ENCODE measurements at regions not wholly inside any gene's neighbourhood (a gene's known extent, or its start where the extent isn't known, plus 50 kb on each side); places are given as distances from the start of the nearest gene placed in this dataset.

- H2AFZ ChIP-seq (ENCODE audit: low read depth, low read length, poor library complexity, severe bottlenecking): no peak overlapping the region
- H3K36me3 ChIP-seq (ENCODE audit: control insufficient read depth in 1 of 2, insufficient read depth in 2 of 2, low read length in 2 of 2): no peaks in the 10 kb centered on the region
- CTCF ChIA-PET: no interaction called here
- POLR2A ChIA-PET: no interaction called here
- H3K79me2 ChIP-seq (ENCODE audit: insufficient read depth, low read length): no peaks in the 10 kb centered on the region
- H3K27ac ChIP-seq (ENCODE audit: low read depth, low read length): no peak overlapping the region
- TF ChIP-seq EZH2phosphoT487 (IDR thresholded peaks at IDR 0.05; ENCODE audit: borderline replicate concordance): no peak
- H3K27me3 ChIP-seq (ENCODE audit: insufficient read depth, low read length): no peaks in the 10 kb centered on the region
- no peaks in the 10 kb centered on the region for H3K9me3 ChIP-seq (ENCODE audit: control insufficient read depth in 1 of 2, insufficient read depth in 1 of 2, low read depth in 1 of 2, low read length in 2 of 2)
- no peak for ATAC-seq
- DNase-seq (ENCODE audit: low read depth, low spot score): no peak
- no peaks in the 10 kb centered on the region for H3K9me2 ChIP-seq (ENCODE audit: insufficient read depth)
- BruUV-seq (replicated peaks): no TSS peak
- no peak overlapping the region for H3K4me3 ChIP-seq (replicated peaks in 1 of 2; ENCODE audit: low read depth in 1 of 2, low read length in 2 of 2)
- intact Hi-C loops (cut with micrococcal nuclease): no loop called here
- no peaks in the 10 kb centered on the region for H4K20me1 ChIP-seq (ENCODE audit: insufficient read depth)
- RAD21 ChIA-PET (ENCODE audit: low non-redundant PET in 1 of 2, low total read pairs in 2 of 2, uncharacterized antibody in 2 of 2, unreplicated experiment in 2 of 2): no interaction called here
- peaks cover 0 to 6% of the 10 kb centered on the region in 2 experiments; a peak in 1 of 4 replicates for H3K4me1 ChIP-seq (ENCODE audit: control insufficient read depth in 1 of 2, insufficient read depth in 2 of 2, low read length in 2 of 2)
- H3K9ac ChIP-seq (ENCODE audit: low read length): no peak overlapping the region
- H3K4me2 ChIP-seq (ENCODE audit: low read length): no peak overlapping the region
These were observed 227.9 kb downstream of the BLID start for GRCh38 chr11:121887976-121888557.

GRCh38 chr11:121887569-121887968 lies 228.4 kb downstream of the BLID start:
- no peak overlapping the region for H3K27ac ChIP-seq (ENCODE audit: low read depth, low read length)
- no peaks in the 10 kb centered on the region for H4K20me1 ChIP-seq (ENCODE audit: insufficient read depth)
- no peak overlapping the region for H3K4me2 ChIP-seq (ENCODE audit: low read length)
- RAD21 ChIA-PET (ENCODE audit: low non-redundant PET in 1 of 2, low total read pairs in 2 of 2, uncharacterized antibody in 2 of 2, unreplicated experiment in 2 of 2): no interaction called here
- CTCF ChIA-PET: no interaction called here
- no TSS peak for BruUV-seq (replicated peaks)
- TF ChIP-seq EGR1 (IDR thresholded peaks at IDR 0.05; ENCODE audit: low read depth) (no peak), YY1 (IDR thresholded peaks at IDR 0.05; ENCODE audit: extremely low read depth, insufficient replicate concordance, low read depth, low read length) (no peak), ATF3 (IDR thresholded peaks at IDR 0.05) (no peak), POLR2A (IDR thresholded peaks at IDR 0.05; ENCODE audit: borderline replicate concordance, extremely low read depth, insufficient read depth, insufficient read length) (no peak), SIN3A (IDR thresholded peaks at IDR 0.05; ENCODE audit: low read depth) (no peak)
- no peaks in the 10 kb centered on the region for H3K36me3 ChIP-seq (ENCODE audit: control insufficient read depth in 1 of 2, insufficient read depth in 2 of 2, low read length in 2 of 2)
- no peak overlapping the region for H2AFZ ChIP-seq (ENCODE audit: low read depth, low read length, poor library complexity, severe bottlenecking)
- H3K4me1 ChIP-seq (ENCODE audit: control insufficient read depth in 1 of 2, insufficient read depth in 2 of 2, low read length in 2 of 2): peaks cover 0 to under 1% of the 10 kb centered on the region in 2 experiments; a peak in 1 of 4 replicates
- no peaks in the 10 kb centered on the region for H3K79me2 ChIP-seq (ENCODE audit: insufficient read depth, low read length)
- POLR2A ChIA-PET: no interaction called here
- no peaks in the 10 kb centered on the region for H3K9me2 ChIP-seq (ENCODE audit: insufficient read depth)
- no peaks in the 10 kb centered on the region for H3K9me3 ChIP-seq (ENCODE audit: control insufficient read depth in 1 of 2, insufficient read depth in 1 of 2, low read depth in 1 of 2, low read length in 2 of 2)
- intact Hi-C loops (cut with micrococcal nuclease): no loop called here
- no peak overlapping the region for H3K4me3 ChIP-seq (replicated peaks in 1 of 2; ENCODE audit: low read depth in 1 of 2, low read length in 2 of 2)
- no peak for ATAC-seq
- H3K9ac ChIP-seq (ENCODE audit: low read length): no peak overlapping the region
- DNase-seq (ENCODE audit: low read depth, low spot score): no peak
- no peaks in the 10 kb centered on the region for H3K27me3 ChIP-seq (ENCODE audit: insufficient read depth, low read length)

Data from HCT116 (cell line).